Globus pallidus (tissue), 1 donor: ENCODE measurements at regions not wholly inside any gene's neighbourhood (a gene's known extent, or its start where the extent isn't known, plus 50 kb on each side); places are given as distances from the start of the nearest gene placed in this dataset.
"Not testable (repeated sequence)": the region's sequence is repeated elsewhere in the genome, so short reads cannot be mapped to it uniquely, and the experiment has no call there.

Experiments
- DNase-seq: peaks from one replicate; pipeline ENCODE4 v3.0.0-alpha.2; 2015; ENCODE audit warnings: low spot score

- no peak for DNase-seq
Observed at GRCh38 chr9:22170556-22170955, 161.5 kb upstream of the CDKN2B start.

DNA sequence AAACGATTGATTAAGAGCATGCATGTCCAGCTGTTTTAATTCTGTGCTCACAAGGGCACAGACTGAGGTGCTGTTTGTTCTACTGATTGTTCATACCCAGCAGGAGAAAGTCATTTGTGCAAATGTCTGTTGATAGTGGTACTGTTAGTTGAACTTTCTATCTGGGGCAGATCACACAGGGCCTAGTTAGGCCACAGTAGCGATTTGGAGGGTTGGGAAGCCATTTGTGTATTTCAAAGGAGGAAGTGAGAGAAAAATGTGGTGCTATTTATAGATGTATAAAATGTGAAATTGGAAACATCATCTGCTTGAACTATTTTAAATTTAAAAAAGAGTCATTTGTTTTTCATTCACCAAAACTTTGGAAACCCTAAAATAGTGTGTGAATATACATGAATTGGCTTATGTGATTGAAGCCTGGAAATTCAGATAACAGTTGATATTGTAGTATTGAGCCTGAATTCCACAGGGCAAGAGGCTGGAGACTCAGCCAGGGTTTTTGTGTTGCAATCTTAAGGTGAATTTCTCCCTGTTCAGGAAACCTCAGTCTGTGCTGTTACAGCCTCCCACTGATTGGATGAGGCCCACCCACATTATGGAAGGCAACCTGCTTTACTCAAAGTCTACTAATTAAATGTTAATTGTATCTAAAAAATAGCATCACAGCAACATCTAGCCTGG, 162.0 kb upstream of the CDKN2B start:
- DNase-seq: no peak

GRCh38 chr9:22171691-22172090, 162.6 kb upstream of the CDKN2B start:
- no peak for DNase-seq

- DNase-seq: no peak
Observed at GRCh38 chr9:22173908-22174307, 164.8 kb upstream of the CDKN2B start.

DNA sequence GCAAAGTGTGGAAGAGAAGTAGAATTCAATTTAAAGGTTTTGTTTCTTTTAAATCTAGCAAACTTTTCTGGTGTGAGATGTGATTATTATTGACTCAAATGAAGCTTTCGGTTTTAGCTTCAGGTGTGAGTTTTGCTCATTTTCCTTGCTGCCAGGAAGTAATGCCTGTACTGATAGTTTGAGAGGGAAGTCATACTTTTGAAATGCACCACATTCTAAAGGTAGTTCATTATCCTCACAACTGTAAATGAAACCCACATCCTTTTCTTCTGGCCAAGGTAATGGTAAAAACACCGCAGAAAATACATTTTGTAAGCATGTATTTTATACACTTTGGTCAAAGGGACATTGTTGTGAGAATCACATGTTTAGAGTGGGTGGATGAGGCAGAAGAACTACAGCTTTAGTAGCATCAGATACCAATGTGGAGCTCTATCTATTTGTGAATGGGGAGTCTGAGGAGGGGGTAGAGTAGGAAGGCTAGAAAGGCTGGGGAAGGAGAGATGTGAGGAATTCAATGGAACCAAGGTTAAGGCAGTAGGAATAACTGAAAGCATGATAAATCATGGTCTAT, 167.0 kb upstream of the CDKN2B start:
- DNase-seq: no peak

DNA sequence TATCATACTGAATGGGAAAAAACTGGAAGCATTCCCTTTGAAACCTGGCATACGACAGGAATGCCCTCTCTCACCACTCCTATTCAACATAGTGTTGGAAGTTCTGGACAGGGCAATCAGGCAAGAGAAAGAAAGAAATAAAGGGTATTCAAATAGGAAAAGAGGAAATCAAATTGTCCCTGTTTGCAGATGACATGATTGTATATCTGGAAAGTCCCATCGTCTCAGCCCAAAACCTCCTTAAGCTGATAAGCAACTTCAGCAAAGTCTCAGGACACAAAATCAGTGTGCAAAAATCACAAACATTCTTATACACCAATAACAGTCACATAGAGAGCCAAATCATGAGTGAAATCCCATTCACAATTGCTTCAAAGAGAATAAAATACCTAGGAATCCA, 171.9 kb upstream of the CDKN2B start:
- DNase-seq: not testable (repeated sequence)

GRCh38 chr9:22189471-22189870, 180.4 kb upstream of the CDKN2B start:
- no peak for DNase-seq

- not testable (repeated sequence) for DNase-seq
Observed at GRCh38 chr9:22197000-22197399, 187.9 kb upstream of the CDKN2B start.

DNA sequence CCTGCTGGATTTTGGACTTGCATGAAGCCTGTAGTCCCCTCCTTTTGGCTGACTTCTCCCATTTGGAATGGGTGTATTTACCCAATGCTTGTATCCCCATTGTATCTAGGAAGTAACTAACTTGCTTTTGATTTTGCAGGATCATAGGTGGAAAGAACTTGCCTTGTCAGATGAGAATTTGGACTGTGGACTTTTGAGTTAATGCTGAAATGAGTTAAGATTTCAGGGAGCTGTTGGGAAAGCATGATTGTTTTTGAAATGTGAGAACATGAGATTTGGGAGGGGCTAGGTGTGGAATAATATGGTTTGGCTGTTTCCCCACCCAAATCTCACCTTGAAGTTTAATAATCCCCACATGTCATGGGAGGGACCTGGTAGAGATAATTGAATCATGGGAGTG, 189.6 kb upstream of the CDKN2B start:
- no peak for DNase-seq

GRCh38 chr9:22201256-22201655, 192.2 kb upstream of the CDKN2B start:
- DNase-seq: no peak

GRCh38 chr9:22203371-22204138, 194.4 kb upstream of the CDKN2B start:
- DNase-seq: no peak

GRCh38 chr9:22204240-22204639, 195.1 kb upstream of the CDKN2B start:
- DNase-seq: no peak

DNA sequence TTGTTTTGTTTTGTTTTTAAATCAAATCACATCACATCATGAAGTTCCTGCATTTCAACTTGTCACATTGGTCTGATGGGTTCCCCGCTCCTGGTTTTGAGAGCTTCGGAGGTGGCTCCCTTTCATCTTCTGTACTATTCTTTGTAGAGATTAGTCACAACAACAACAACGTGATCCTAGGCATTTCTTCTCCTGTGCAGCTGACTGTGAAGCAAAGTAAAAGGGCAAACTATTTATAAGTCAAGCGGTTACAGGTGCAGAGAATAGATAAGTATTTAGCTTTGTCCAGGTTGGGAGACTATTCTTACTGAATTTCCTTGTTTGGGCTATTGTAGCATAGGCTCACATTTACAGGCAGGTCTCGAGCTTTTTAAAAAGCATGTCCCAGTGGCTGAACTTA, 197.7 kb upstream of the CDKN2B start:
- no peak for DNase-seq

DNA sequence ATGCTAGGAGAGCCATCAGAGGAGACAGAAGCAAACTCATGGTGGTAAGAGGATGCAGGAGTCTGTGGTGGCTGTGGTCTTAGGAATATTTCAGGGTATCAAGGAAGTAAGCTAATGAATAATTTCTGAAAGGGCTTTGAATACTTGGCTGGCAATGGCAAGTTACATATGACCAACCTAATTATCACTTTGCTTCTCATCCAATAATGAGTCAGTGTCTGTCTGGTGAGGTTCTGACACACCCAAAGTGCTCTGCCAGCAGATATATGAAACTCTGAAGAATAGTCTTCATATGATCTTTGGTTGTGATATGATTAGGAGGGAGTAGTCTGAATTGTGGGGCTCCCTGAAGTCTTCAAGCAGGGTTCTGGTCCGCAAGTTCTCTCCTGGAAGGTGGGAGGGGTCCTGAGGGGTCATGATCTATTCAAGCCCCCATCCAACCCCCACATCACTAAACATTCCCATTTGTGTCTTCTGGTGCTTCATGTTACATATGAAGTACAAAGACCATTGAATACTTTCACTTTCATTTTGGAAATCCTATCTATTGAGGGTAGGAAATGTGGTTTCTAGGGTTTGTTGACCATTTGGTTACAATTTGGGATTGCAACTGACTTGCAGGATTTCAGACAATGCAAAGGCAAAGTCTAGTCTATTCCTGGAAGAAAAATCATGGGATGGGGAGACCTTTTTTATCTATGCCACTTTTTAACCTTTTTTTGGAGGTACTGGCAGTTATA, 199.9 kb upstream of the CDKN2B start:
- no peak for DNase-seq

DNA sequence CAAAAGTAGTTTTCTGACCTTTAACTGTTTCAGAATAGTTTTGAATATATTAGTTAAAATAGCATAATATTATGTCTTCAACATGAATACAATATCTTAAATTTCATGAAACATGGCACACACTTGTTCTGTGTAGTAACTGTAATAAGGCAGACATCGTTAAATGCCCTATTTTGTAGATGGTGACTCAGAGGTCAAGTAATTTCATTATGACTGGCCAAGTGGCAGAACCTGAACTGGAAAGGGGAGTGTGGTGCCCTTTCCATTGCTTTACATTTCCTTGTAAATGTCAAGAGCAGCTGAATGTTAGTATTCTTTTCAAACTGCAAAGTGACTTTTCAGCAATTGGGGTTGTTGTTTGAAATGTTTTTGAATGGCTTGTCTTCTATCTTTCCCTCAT, 201.2 kb upstream of the CDKN2B start:
- DNase-seq: no peak

DNA sequence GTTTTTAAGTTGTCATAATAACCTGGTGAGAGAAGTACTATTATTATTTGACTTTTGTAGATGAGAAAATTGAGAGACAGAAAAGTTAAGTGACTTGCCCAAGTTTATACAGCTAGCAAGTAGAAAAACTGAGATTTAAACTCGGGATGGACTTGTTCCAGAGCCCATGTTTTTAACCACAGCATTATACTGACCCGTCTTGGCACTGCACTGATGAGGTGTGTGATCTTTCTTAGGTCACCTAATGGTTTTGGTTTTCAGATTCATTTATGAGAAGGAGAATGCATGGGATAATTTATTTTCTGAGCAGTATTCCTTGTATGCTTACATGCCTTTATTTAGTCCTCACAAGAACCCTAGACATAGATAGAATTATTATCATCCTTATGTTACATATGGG, 201.8 kb upstream of the CDKN2B start:
- DNase-seq: no peak

- DNase-seq: no peak
Observed at GRCh38 chr9:22211588-22212360, 202.7 kb upstream of the CDKN2B start.

GRCh38 chr9:22214021-22214420, 204.9 kb upstream of the CDKN2B start:
- no peak for DNase-seq

DNA sequence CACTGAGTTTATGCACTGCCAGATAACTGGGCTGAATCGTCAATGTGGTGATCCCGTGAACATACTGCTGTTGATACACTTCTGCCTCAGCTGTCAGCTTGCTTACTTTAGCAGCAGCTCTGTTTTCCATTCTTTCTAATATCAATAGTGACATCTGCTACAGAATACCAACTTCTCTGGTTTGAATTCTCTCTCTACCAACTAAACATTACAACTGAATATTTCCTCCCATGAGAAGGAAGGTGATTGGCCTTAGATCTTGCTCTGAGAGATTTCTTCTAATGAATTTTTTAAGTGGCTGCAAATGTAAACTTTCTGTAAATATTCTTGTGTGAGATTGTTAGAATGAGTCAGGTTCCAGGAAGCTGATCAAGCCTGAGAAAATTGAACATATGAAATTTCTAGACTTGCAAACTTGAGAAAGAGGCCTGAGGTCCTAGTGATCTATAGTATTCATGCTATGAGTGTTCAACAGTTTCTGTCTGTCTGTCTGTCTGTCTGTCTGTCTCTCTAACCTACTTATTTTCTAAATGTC, 205.5 kb upstream of the CDKN2B start:
- DNase-seq: no peak

- DNase-seq: no peak
Observed at GRCh38 chr9:22215521-22215920, 206.4 kb upstream of the CDKN2B start.

DNA sequence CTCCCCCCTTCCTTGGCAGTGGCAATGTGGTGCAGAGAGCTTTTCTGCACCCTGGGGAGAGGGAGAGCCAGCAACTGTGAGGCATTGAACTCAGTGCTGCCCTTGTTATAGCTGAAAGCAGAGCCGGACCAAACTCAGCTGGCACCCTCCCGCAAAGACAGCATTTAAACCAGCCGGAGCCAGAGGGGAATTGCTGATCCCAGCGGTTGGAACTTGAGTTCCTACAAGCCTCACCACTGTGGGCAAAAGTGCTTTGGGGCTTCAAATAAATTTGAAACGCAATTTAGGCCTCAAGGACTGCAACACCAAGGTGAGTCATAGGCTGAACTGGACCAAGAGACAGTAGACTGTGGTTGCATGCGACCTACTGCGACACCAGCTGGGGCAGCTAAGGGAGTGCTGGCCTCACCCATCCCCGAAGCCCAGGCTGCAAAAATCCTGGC, 207.6 kb upstream of the CDKN2B start:
- DNase-seq: no peak

DNA sequence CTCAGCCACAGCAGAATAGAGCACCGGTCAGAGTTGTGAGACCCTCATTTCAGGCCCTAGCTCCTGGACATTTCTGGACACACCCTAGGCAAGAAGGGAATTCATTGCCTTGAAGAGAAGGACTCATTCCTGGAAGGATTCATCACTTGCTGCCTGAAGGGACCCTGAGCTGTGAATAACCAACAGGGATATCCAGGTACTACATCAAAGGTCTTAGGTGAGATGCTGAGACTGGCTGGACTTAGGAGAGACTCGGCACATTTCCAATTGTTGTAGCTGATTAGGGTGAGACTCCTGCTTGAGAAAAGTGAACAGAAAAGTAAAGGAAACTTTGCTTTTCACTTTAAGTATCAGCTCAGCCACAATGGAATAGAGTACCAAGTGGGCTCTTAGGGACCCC, 208.1 kb upstream of the CDKN2B start:
- no peak for DNase-seq
